ENCODE measurements at regions not wholly inside any gene's neighbourhood (a gene's known extent, or its start where the extent isn't known, plus 50 kb on each side); places are given as distances from the start of the nearest gene placed in this dataset.

DNA sequence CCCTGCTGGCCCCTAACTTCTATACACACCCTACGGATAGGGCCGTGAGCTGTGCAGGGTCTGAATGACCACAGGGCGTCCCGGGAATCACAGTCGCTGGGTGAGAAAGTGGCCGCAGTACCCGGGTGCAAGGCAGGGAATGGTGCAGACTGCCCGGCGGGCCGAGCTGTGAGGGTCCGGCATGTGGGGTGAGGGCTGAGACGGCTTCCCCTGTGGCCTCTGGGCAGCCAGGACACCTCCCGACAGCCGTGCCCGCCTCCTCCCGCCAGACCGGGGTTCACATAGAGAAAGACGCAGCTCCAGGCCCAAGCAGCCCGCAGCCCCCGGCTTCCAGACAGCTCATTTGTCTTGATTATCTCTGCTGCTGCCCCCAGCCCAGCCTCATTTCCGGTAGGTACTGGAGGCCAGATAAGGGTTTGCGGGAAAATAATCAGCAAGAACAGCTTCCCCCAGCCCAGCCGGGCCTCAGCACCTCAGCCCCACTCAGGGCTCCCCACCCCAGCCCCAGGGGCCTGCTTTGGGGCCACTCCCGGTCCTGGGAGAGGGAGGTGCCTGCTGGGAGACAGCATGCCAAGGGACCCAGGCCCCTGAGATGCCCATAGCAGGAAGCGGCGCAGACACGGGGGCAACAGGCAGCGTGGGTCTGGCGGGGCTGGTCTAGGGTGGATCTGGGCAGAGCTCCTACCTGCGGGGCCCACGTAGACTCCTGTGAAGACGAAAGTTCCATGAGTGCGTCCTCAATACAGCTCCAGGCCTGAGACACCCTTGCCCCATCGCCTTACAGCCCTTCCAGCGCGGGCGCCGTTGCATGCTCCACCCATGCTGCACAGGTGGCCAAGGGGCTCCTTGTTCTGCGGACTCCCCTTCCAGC lies 123.1 kb downstream of the BRD1 start:
- 30% methylated on average over 37 of the region's 39 CpGs for WGBS (ENCODE audit: insufficient coverage)
- peaks cover 0 to 57% (median 15%) of the 10 kb centered on the region in 4 experiments for H3K27me3 ChIP-seq (replicated peaks in 1 of 4; ENCODE audit: control extremely low read depth in 1 of 4, control insufficient read depth in 3 of 4, insufficient read depth in 4 of 4, low read length in 3 of 4)
- no peak overlapping the region for H3K4me2 ChIP-seq (replicated peaks; ENCODE audit: low read depth, low read length, poor library complexity, severe bottlenecking)
- TF ChIP-seq, protein P1, sequence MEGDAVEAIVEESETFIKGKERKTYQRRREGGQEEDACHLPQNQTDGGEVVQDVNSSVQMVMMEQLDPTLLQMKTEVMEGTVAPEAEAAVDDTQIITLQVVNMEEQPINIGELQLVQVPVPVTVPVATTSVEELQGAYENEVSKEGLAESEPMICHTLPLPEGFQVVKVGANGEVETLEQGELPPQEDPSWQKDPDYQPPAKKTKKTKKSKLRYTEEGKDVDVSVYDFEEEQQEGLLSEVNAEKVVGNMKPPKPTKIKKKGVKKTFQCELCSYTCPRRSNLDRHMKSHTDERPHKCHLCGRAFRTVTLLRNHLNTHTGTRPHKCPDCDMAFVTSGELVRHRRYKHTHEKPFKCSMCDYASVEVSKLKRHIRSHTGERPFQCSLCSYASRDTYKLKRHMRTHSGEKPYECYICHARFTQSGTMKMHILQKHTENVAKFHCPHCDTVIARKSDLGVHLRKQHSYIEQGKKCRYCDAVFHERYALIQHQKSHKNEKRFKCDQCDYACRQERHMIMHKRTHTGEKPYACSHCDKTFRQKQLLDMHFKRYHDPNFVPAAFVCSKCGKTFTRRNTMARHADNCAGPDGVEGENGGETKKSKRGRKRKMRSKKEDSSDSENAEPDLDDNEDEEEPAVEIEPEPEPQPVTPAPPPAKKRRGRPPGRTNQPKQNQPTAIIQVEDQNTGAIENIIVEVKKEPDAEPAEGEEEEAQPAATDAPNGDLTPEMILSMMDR (IDR thresholded peaks at IDR 0.05) = no peak
- TF ChIP-seq EZH2 (IDR thresholded peaks at IDR 0.05; ENCODE audit: borderline replicate concordance, insufficient read depth, low read depth, low read length, poor library complexity, severe bottlenecking) = no peak
- no peak overlapping the region for H3K4me3 ChIP-seq (ENCODE audit: control extremely low read depth in 1 of 5, extremely low read depth in 1 of 5, insufficient read depth in 1 of 5, low read depth in 2 of 5, low read length in 4 of 5)
- ATAC-seq (ENCODE audit: low read depth) (no peak), DNase-seq (no peak)
- H3K36me3 ChIP-seq (replicated peaks in 1 of 2; ENCODE audit: control extremely low read depth in 1 of 2, control insufficient read depth in 1 of 2, extremely low read depth in 1 of 2, insufficient read depth in 2 of 2, low read length in 1 of 2) = no peaks in the 10 kb centered on the region
- H3K79me2 ChIP-seq (ENCODE audit: control insufficient read depth, insufficient read depth, low read length) = no peaks in the 10 kb centered on the region
- Mint-ChIP-seq H3K27me3 (peaks cover 48% of the 10 kb centered on the region), H3K4me3 (no peak overlapping the region), H3K9me3 (ENCODE audit: insufficient read depth) (peaks cover 7% of the 10 kb centered on the region), H3K4me1 (peaks cover 7% of the 10 kb centered on the region), H3K27ac (no peak overlapping the region)
- CTCF ChIA-PET = interaction anchor here (1.4 kb wide), 1 partner anchor 8 kb away, joined by 3 read pairs; no protein-coding TSS in a partner anchor
- POLR2A ChIA-PET = no interaction called here
- no peak overlapping the region for H3K9ac ChIP-seq (ENCODE audit: low read length)
- H3K27ac ChIP-seq (ENCODE audit: low read length in 2 of 2) = no peak overlapping the region
- intact Hi-C loops (cut with micrococcal nuclease) = no loop called here
- peaks cover 0 to 11% of the 10 kb centered on the region in 2 donors for H3K4me1 ChIP-seq (ENCODE audit: control insufficient read depth in 2 of 2, insufficient read depth in 2 of 2, low read length in 2 of 2)
- peaks cover 0 to 56% (median 14%) of the 10 kb centered on the region in 3 donors for H3K9me3 ChIP-seq (ENCODE audit: control extremely low read depth in 1 of 3, control insufficient read depth in 2 of 3, insufficient read depth in 1 of 3, low read length in 2 of 3)
- no peaks in the 10 kb centered on the region for H4K20me1 ChIP-seq (ENCODE audit: control insufficient read depth, insufficient read depth, low read length, poor library complexity, severe bottlenecking)
- H2AFZ ChIP-seq (ENCODE audit: insufficient read depth, low read depth, low read length, poor library complexity, severe bottlenecking) = no peak overlapping the region

DNA sequence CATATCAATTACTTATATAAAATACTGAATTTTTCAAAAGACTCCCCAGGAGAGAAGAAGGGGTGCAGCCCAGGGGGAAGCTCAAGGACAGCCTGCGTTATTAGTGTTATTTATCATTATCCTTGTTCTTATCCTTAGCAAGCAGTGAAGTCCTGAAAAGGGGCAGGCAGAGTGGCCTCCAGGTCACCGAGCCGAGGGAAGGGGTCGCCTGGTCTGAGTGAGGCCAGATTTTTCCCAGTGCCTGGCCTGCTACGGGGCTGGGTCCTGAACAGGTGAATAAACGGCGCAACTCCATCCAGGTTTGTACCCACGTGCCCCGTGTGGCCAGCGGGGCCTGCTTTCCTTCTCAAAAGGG lies 123.7 kb downstream of the BRD1 start:
- Mint-ChIP-seq H3K4me3 (no peak overlapping the region), H3K9me3 (ENCODE audit: insufficient read depth) (peaks cover 5% of the 10 kb centered on the region), H3K4me1 (peaks cover 7% of the 10 kb centered on the region), H3K27me3 (peaks cover 52% of the 10 kb centered on the region), H3K27ac (no peak overlapping the region)
- Histone ChIP-seq H3K4me1 (ENCODE audit: control insufficient read depth in 2 of 2, insufficient read depth in 2 of 2, low read length in 2 of 2) (peaks cover 0 to 11% of the 10 kb centered on the region in 2 donors), H3K9ac (ENCODE audit: low read length) (no peak overlapping the region), H2AFZ (ENCODE audit: insufficient read depth, low read depth, low read length, poor library complexity, severe bottlenecking) (no peak overlapping the region), H4K20me1 (ENCODE audit: control insufficient read depth, insufficient read depth, low read length, poor library complexity, severe bottlenecking) (no peaks in the 10 kb centered on the region), H3K4me2 (replicated peaks; ENCODE audit: low read depth, low read length, poor library complexity, severe bottlenecking) (no peak overlapping the region), H3K36me3 (replicated peaks in 1 of 2; ENCODE audit: control extremely low read depth in 1 of 2, control insufficient read depth in 1 of 2, extremely low read depth in 1 of 2, insufficient read depth in 2 of 2, low read length in 1 of 2) (no peaks in the 10 kb centered on the region), H3K27ac (ENCODE audit: low read length in 2 of 2) (no peak overlapping the region), H3K27me3 (replicated peaks in 1 of 4; ENCODE audit: control extremely low read depth in 1 of 4, control insufficient read depth in 3 of 4, insufficient read depth in 4 of 4, low read length in 3 of 4) (peaks cover 0 to 57% (median 15%) of the 10 kb centered on the region in 4 experiments), H3K79me2 (ENCODE audit: control insufficient read depth, insufficient read depth, low read length) (no peaks in the 10 kb centered on the region), H3K4me3 (ENCODE audit: control extremely low read depth in 1 of 5, extremely low read depth in 1 of 5, insufficient read depth in 1 of 5, low read depth in 2 of 5, low read length in 4 of 5) (no peak overlapping the region), H3K9me3 (ENCODE audit: control extremely low read depth in 1 of 3, control insufficient read depth in 2 of 3, insufficient read depth in 1 of 3, low read length in 2 of 3) (peaks cover 0 to 54% (median 11%) of the 10 kb centered on the region in 3 donors)
- POLR2A ChIA-PET = no interaction called here
- intact Hi-C loops (cut with micrococcal nuclease) = no loop called here
- DNase-seq (no peak), ATAC-seq (ENCODE audit: low read depth) (no peak)
- TF ChIP-seq, protein P1 (IDR thresholded peaks at IDR 0.05) = no peak
- no peak for TF ChIP-seq EZH2 (IDR thresholded peaks at IDR 0.05; ENCODE audit: borderline replicate concordance, insufficient read depth, low read depth, low read length, poor library complexity, severe bottlenecking)
- CTCF ChIA-PET = interaction anchor here (1.4 kb wide), 1 partner anchor 9 kb away, joined by 3 read pairs; no protein-coding TSS in a partner anchor
- 86% methylated on average over 9 of the region's 10 CpGs for WGBS (ENCODE audit: insufficient coverage)
